ENCODE measurements at regions not wholly inside any gene's neighbourhood (a gene's known extent, or its start where the extent isn't known, plus 50 kb on each side); places are given as distances from the start of the nearest gene placed in this dataset.

DNA sequence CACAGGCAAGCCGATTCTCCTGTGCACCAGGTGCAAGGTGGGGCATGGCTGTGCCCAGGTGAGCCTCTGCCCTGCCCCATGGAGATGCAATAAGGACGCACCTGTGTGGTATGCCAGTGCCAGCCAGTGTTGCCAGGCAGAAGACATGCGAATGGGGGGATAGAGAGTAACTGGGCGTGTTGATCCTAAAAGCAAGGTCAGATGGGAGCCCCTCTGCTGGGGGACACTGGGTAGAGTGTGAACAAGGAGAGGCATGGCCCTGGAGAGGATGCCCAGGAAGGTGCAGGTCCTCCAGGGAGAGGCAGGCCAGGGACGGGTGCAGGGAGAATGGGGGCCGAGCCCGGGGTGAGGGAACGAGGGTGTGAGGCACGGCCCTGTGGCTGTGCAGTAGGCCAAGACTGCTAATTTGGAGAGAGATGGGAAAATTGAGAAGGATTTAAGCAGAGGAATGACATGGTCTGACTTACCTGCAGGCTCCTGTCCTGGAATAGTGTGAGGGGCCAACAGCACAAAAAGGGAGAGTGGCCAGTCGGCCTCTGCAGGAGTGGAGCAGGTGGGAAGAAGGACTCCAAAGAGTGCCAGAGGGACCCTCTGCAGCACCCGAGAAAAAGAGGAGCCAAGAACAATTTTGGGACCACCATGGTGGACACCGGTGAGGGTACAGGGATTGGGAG lies 690.4 kb upstream of the HS6ST1 start:
- Histone ChIP-seq H3K4me3 (replicated peaks in 1 of 4; ENCODE audit: control extremely low read depth in 1 of 4, insufficient read depth in 1 of 4, low read depth in 3 of 4, low read length in 4 of 4) (no peak overlapping the region), H3K4me2 (ENCODE audit: extremely low read depth, insufficient read depth, low read length) (no peak overlapping the region), H3K9ac (ENCODE audit: insufficient read depth, low read length) (no peak overlapping the region), H3K36me3 (ENCODE audit: control insufficient read depth, insufficient read depth, low read length) (no peaks in the 10 kb centered on the region), H3K9me3 (ENCODE audit: control insufficient read depth, insufficient read depth, low read depth, low read length) (no peaks in the 10 kb centered on the region), H2AFZ (ENCODE audit: low read length) (no peak overlapping the region), H3K79me2 (ENCODE audit: control insufficient read depth, insufficient read depth, low read length) (no peaks in the 10 kb centered on the region), H3K27me3 (ENCODE audit: control insufficient read depth, insufficient read depth, low read length) (no peaks in the 10 kb centered on the region), H3K4me1 (ENCODE audit: control insufficient read depth, extremely low read depth, insufficient read depth, low read length) (no peaks in the 10 kb centered on the region), H4K20me1 (ENCODE audit: control insufficient read depth, extremely low read depth, insufficient read depth, low read length) (no peaks in the 10 kb centered on the region), H3K27ac (ENCODE audit: insufficient read depth, low read length) (no peak overlapping the region)
- TF ChIP-seq EZH2 (IDR thresholded peaks at IDR 0.05; ENCODE audit: low read length, missing control alignments), result no peak
- TF ChIP-seq, protein P1, sequence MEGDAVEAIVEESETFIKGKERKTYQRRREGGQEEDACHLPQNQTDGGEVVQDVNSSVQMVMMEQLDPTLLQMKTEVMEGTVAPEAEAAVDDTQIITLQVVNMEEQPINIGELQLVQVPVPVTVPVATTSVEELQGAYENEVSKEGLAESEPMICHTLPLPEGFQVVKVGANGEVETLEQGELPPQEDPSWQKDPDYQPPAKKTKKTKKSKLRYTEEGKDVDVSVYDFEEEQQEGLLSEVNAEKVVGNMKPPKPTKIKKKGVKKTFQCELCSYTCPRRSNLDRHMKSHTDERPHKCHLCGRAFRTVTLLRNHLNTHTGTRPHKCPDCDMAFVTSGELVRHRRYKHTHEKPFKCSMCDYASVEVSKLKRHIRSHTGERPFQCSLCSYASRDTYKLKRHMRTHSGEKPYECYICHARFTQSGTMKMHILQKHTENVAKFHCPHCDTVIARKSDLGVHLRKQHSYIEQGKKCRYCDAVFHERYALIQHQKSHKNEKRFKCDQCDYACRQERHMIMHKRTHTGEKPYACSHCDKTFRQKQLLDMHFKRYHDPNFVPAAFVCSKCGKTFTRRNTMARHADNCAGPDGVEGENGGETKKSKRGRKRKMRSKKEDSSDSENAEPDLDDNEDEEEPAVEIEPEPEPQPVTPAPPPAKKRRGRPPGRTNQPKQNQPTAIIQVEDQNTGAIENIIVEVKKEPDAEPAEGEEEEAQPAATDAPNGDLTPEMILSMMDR (conservative IDR thresholded peaks at IDR 0.05 in 1 of 2, IDR thresholded peaks at IDR 0.05 in 1 of 2; ENCODE audit: low read depth in 1 of 2, low read length in 2 of 2), result no peak
- no peak for DNase-seq (ENCODE audit: low read depth in 2 of 2)

- Histone ChIP-seq H3K4me1 (ENCODE audit: control insufficient read depth, extremely low read depth, insufficient read depth, low read length) (no peaks in the 10 kb centered on the region), H3K36me3 (ENCODE audit: control insufficient read depth, insufficient read depth, low read length) (no peaks in the 10 kb centered on the region), H3K9ac (ENCODE audit: insufficient read depth, low read length) (no peak overlapping the region), H3K9me3 (ENCODE audit: control insufficient read depth, insufficient read depth, low read depth, low read length) (no peaks in the 10 kb centered on the region), H3K79me2 (ENCODE audit: control insufficient read depth, insufficient read depth, low read length) (no peaks in the 10 kb centered on the region), H3K27me3 (ENCODE audit: control insufficient read depth, insufficient read depth, low read length) (no peaks in the 10 kb centered on the region), H2AFZ (ENCODE audit: low read length) (no peak overlapping the region), H3K4me2 (ENCODE audit: extremely low read depth, insufficient read depth, low read length) (no peak overlapping the region), H3K27ac (ENCODE audit: insufficient read depth, low read length) (no peak overlapping the region), H4K20me1 (ENCODE audit: control insufficient read depth, extremely low read depth, insufficient read depth, low read length) (no peaks in the 10 kb centered on the region), H3K4me3 (replicated peaks in 1 of 4; ENCODE audit: control extremely low read depth in 1 of 4, insufficient read depth in 1 of 4, low read depth in 3 of 4, low read length in 4 of 4) (no peak overlapping the region)
- DNase-seq (ENCODE audit: low read depth in 2 of 2), result no peak
- TF ChIP-seq, protein P1 (conservative IDR thresholded peaks at IDR 0.05 in 1 of 2, IDR thresholded peaks at IDR 0.05 in 1 of 2; ENCODE audit: low read depth in 1 of 2, low read length in 2 of 2), result no peak
- TF ChIP-seq EZH2 (IDR thresholded peaks at IDR 0.05; ENCODE audit: low read length, missing control alignments), result no peak
These were observed 691.0 kb upstream of the HS6ST1 start for GRCh38 chr2:129009555-129010146.

GRCh38 chr2:129010262-129010661 lies 691.6 kb upstream of the HS6ST1 start:
- H3K4me3 ChIP-seq (replicated peaks in 1 of 4; ENCODE audit: control extremely low read depth in 1 of 4, insufficient read depth in 1 of 4, low read depth in 3 of 4, low read length in 4 of 4), result no peak overlapping the region
- TF ChIP-seq, protein P1 (conservative IDR thresholded peaks at IDR 0.05 in 1 of 2, IDR thresholded peaks at IDR 0.05 in 1 of 2; ENCODE audit: low read depth in 1 of 2, low read length in 2 of 2), result no peak
- no peak for TF ChIP-seq EZH2 (IDR thresholded peaks at IDR 0.05; ENCODE audit: low read length, missing control alignments)
- no peaks in the 10 kb centered on the region for H4K20me1 ChIP-seq (ENCODE audit: control insufficient read depth, extremely low read depth, insufficient read depth, low read length)
- no peak overlapping the region for H2AFZ ChIP-seq (ENCODE audit: low read length)
- no peak overlapping the region for H3K9ac ChIP-seq (ENCODE audit: insufficient read depth, low read length)
- no peak overlapping the region for H3K4me2 ChIP-seq (ENCODE audit: extremely low read depth, insufficient read depth, low read length)
- H3K79me2 ChIP-seq (ENCODE audit: control insufficient read depth, insufficient read depth, low read length), result no peaks in the 10 kb centered on the region
- H3K4me1 ChIP-seq (ENCODE audit: control insufficient read depth, extremely low read depth, insufficient read depth, low read length), result no peaks in the 10 kb centered on the region
- no peaks in the 10 kb centered on the region for H3K27me3 ChIP-seq (ENCODE audit: control insufficient read depth, insufficient read depth, low read length)
- no peak for DNase-seq (ENCODE audit: low read depth in 2 of 2)
- no peaks in the 10 kb centered on the region for H3K9me3 ChIP-seq (ENCODE audit: control insufficient read depth, insufficient read depth, low read depth, low read length)
- H3K27ac ChIP-seq (ENCODE audit: insufficient read depth, low read length), result no peak overlapping the region
- no peaks in the 10 kb centered on the region for H3K36me3 ChIP-seq (ENCODE audit: control insufficient read depth, insufficient read depth, low read length)
